HFF-Myc (cell line): ENCODE measurements at regions not wholly inside any gene's neighbourhood (a gene's known extent, or its start where the extent isn't known, plus 50 kb on each side); places are given as distances from the start of the nearest gene placed in this dataset.

Source experiments
- DNase-seq: peaks from one replicate; pipeline ENCODE4 v3.0.0-alpha.2; 2011; ENCODE audit warnings: low read depth; ENCODE audit errors: extremely low read depth
- H3K4me3 ChIP-seq: replicated peaks from 2 replicates; pipeline ENCODE4 v1.5.1; 2011; ENCODE audit warnings: low read depth, mild to moderate bottlenecking, control low read depth, low read length
- CTCF ChIP-seq: IDR thresholded peaks from 2 replicates; pipeline ENCODE4 v1.5.1; 2012; ENCODE audit warnings: mild to moderate bottlenecking, low read depth, low read length, control low read depth; ENCODE audit errors: missing control alignments

- no peak for DNase-seq
- H3K4me3 ChIP-seq: no peak overlapping the region
- TF ChIP-seq CTCF: no peak
Measured at GRCh38 chr4:26148927-26149326, 171.9 kb upstream of the RBPJ start.

GRCh38 chr4:26150948-26151347 lies 169.9 kb upstream of the RBPJ start:
- H3K4me3 ChIP-seq: no peak overlapping the region
- TF ChIP-seq CTCF: no peak
- DNase-seq: no peak

- no peak overlapping the region for H3K4me3 ChIP-seq
- no peak for DNase-seq
- no peak for TF ChIP-seq CTCF
Measured at GRCh38 chr4:26151615-26152014, 169.2 kb upstream of the RBPJ start.

GRCh38 chr4:26152056-26152455 lies 168.8 kb upstream of the RBPJ start:
- DNase-seq: no peak
- H3K4me3 ChIP-seq: no peak overlapping the region
- TF ChIP-seq CTCF: no peak

GRCh38 chr4:26157541-26157940 lies 163.3 kb upstream of the RBPJ start:
- DNase-seq: no peak
- no peak for TF ChIP-seq CTCF
- no peak overlapping the region for H3K4me3 ChIP-seq

GRCh38 chr4:26160591-26160990 lies 160.2 kb upstream of the RBPJ start:
- no peak for TF ChIP-seq CTCF
- H3K4me3 ChIP-seq: no peak overlapping the region
- no peak for DNase-seq

- DNase-seq: no peak
- H3K4me3 ChIP-seq: no peak overlapping the region
- TF ChIP-seq CTCF: peak; percentile 24
Measured at GRCh38 chr4:26161030-26161824, 159.6 kb upstream of the RBPJ start.
